HCT116 (cell line): ENCODE measurements at regions not wholly inside any gene's neighbourhood (a gene's known extent, or its start where the extent isn't known, plus 50 kb on each side); places are given as distances from the start of the nearest gene placed in this dataset.

Experiments
- ATAC-seq: fragments of 200-7000 bp; cut with Tn5 transposase; 2 replicates; pipeline ENCODE4 v1.9.1; 2020; ENCODE audit warnings: mild to moderate bottlenecking, moderate library complexity
- BruUV-seq: library from RNA; stranded (reverse); fragments of 400-500 nt; replicated peaks from 2 replicates; lab custom pipeline; 2021; lab: Mats Ljungman, UMichigan
- CTCF ChIA-PET: fragments of 300-600 bp; sonication (Branson Sonifier 250); formaldehyde crosslinking; loops from one replicate; lab custom pipeline; 2021; ENCODE audit warnings: antibody characterized with exemption; lab: Charles Lee
- POLR2A ChIA-PET: fragments of 300-600, 350-600 bp; sonication (Branson Sonifier 250); formaldehyde crosslinking; loops from one replicate; lab custom pipeline; 2021; ENCODE audit warnings: antibody characterized with exemption; lab: Charles Lee
- RAD21 ChIA-PET, 2 experiments: fragments of 300-600 bp; sonication (Branson Sonifier 250); formaldehyde crosslinking; loops; one replicate each; lab custom pipeline; 2023; ENCODE audit warnings: low total read pairs in 2 of 2; ENCODE audit not compliant: uncharacterized antibody in 2 of 2, unreplicated experiment in 2 of 2, low non-redundant PET in 1 of 2; lab: Charles Lee
- DNase-seq: peaks from one replicate; pipeline ENCODE4 v3.0.0-alpha.2; 2010; ENCODE audit warnings: low read depth, low spot score
- H2AFZ ChIP-seq: fragments of 200-600 bp; shearing (Covaris generic), sonication (generic); 2 replicates; pipeline ENCODE4 v1.6.1; 2017; ENCODE audit warnings: low read depth, mixed run types, mixed read lengths, antibody characterized with exemption, low read length; ENCODE audit not compliant: poor library complexity, severe bottlenecking
- H3K27ac ChIP-seq: 2 replicates; pipeline ENCODE4 v1.5.1; 2012; ENCODE audit warnings: low read depth, low read length
- H3K27me3 ChIP-seq: fragments of 200-600 bp; sonication (generic); 2 replicates; pipeline ENCODE4 v1.6.1; 2016; ENCODE audit warnings: mixed run types, low read length, mixed read lengths; ENCODE audit not compliant: insufficient read depth
- H3K36me3 ChIP-seq, 2 experiments: fragments of 200-500 bp in 1 of 2; fragments of 200-600 bp in 1 of 2; sonication (Bioruptor generic) in 1 of 2; sonication (generic) in 1 of 2; 2 replicates each; pipeline versions ENCODE4 v1.5.1 to v1.6.1; 2014 to 2016; ENCODE audit warnings: low read length in 2 of 2, inconsistent platforms in 1 of 2, mixed read lengths in 1 of 2, mixed run types in 1 of 2; ENCODE audit not compliant: insufficient read depth in 2 of 2, control insufficient read depth in 1 of 2
- H3K4me1 ChIP-seq, 2 experiments: fragments of 200-600 bp in 1 of 2; sonication (generic) in 1 of 2; 2 replicates each; pipeline versions ENCODE4 v1.5.1 to v1.6.1; 2012 to 2017; ENCODE audit warnings: low read length in 2 of 2, inconsistent platforms in 1 of 2, mild to moderate bottlenecking in 1 of 2, mixed read lengths in 1 of 2, mixed run types in 1 of 2, moderate library complexity in 1 of 2; ENCODE audit not compliant: insufficient read depth in 2 of 2, control insufficient read depth in 1 of 2
- H3K4me2 ChIP-seq: fragments of 200-600 bp; sonication (generic); 2 replicates; pipeline ENCODE4 v1.6.1; 2017; ENCODE audit warnings: mixed run types, low read length, mixed read lengths
- H3K4me3 ChIP-seq, 2 experiments: fragments of 200-600 bp in 1 of 2; sonication (generic) in 1 of 2; replicated peaks in 1 of 2; 2 replicates each; pipeline ENCODE4 v1.5.1; 2011 to 2016; ENCODE audit warnings: low read length in 2 of 2, control low read depth in 1 of 2, low read depth in 1 of 2, mild to moderate bottlenecking in 1 of 2, mixed read lengths in 1 of 2, mixed run types in 1 of 2
- H3K79me2 ChIP-seq: fragments of 200-600 bp; sonication (generic); 2 replicates; pipeline ENCODE4 v1.6.1; 2017; ENCODE audit warnings: mild to moderate bottlenecking, mixed run types, low read length, moderate library complexity, mixed read lengths; ENCODE audit not compliant: insufficient read depth
- H3K9ac ChIP-seq: fragments of 200-600 bp; sonication (generic); 2 replicates; pipeline ENCODE4 v1.6.1; 2016; ENCODE audit warnings: low read length, mixed read lengths
- H3K9me2 ChIP-seq: fragments of 200-600 bp; sonication (generic), shearing (Covaris generic); 2 replicates; pipeline ENCODE4 v1.6.1; 2017; ENCODE audit warnings: mixed run types, mild to moderate bottlenecking, moderate library complexity; ENCODE audit not compliant: insufficient read depth
- H3K9me3 ChIP-seq, 2 experiments: fragments of 200-500 bp in 1 of 2; fragments of 200-600 bp in 1 of 2; sonication (Bioruptor generic) in 1 of 2; sonication (generic) in 1 of 2; 2 replicates each; pipeline ENCODE4 v1.6.1; 2014 to 2017; ENCODE audit warnings: low read length in 2 of 2, mixed read lengths in 2 of 2, inconsistent platforms in 1 of 2, low read depth in 1 of 2, mild to moderate bottlenecking in 1 of 2, mixed run types in 1 of 2, moderate library complexity in 1 of 2; ENCODE audit not compliant: control insufficient read depth in 1 of 2, insufficient read depth in 1 of 2
- H4K20me1 ChIP-seq: fragments of 200-600 bp; sonication (generic), shearing (Covaris generic); 2 replicates; pipeline ENCODE4 v1.6.1; 2017; ENCODE audit warnings: mixed run types, mild to moderate bottlenecking, moderate library complexity; ENCODE audit not compliant: insufficient read depth
- CTCF ChIP-seq, 3 experiments: fragments of 200-600 bp in 1 of 3; sonication (generic) in 1 of 3; IDR thresholded peaks in 2 of 3; conservative IDR thresholded peaks in 1 of 3; 2 replicates each; pipeline ENCODE4 v1.5.1; 2012 to 2017; ENCODE audit warnings: low read depth in 2 of 3, low read length in 2 of 3, antibody characterized with exemption in 1 of 3, borderline replicate concordance in 1 of 3, control low read depth in 1 of 3, mild to moderate bottlenecking in 1 of 3, mixed read lengths in 1 of 3, mixed run types in 1 of 3, moderate library complexity in 1 of 3; ENCODE audit not compliant: insufficient read depth in 1 of 3
- FOSL1 ChIP-seq: IDR thresholded peaks from 2 replicates; pipeline ENCODE4 v1.6.1; 2012; ENCODE audit warnings: low read depth
- POLR2AphosphoS5 ChIP-seq: IDR thresholded peaks from 2 replicates; pipeline ENCODE4 v1.6.1; 2011; ENCODE audit warnings: mild to moderate bottlenecking, low read depth, low read length, moderate library complexity
- RAD21 ChIP-seq: IDR thresholded peaks from 2 replicates; pipeline ENCODE4 v1.6.1; 2012; ENCODE audit warnings: low read depth, mild to moderate bottlenecking
- REST ChIP-seq: IDR thresholded peaks from 2 replicates; pipeline ENCODE4 v1.6.1; 2012; ENCODE audit warnings: low read depth
- ZBTB33 ChIP-seq: IDR thresholded peaks from 2 replicates; pipeline ENCODE4 v1.6.1; 2011; ENCODE audit warnings: mild to moderate bottlenecking, low read length, moderate library complexity; ENCODE audit not compliant: insufficient replicate concordance; ENCODE audit errors: extremely low read depth
- intact Hi-C: fragments of 100-400 bp; cut with micrococcal nuclease; formaldehyde crosslinking; loops from 2 replicates; pipeline ENCODE4 v1.10.0; 2022

- TF ChIP-seq REST, result no peak
- no peak for TF ChIP-seq POLR2AphosphoS5
- no peak for TF ChIP-seq ZBTB33
These were observed 725.9 kb downstream of the TUSC7 start (continued) for GRCh38 chr3:117435506-117435905.

- H4K20me1 ChIP-seq, result no peaks in the 10 kb centered on the region
- no peak overlapping the region for H3K27ac ChIP-seq
- no TSS peak for BruUV-seq
- TF ChIP-seq RAD21 (peak; percentile 20; the same call in 1 of the 2 replicates), FOSL1 (no peak), CTCF (IDR thresholded peaks at IDR 0.05 in 2 of 3, conservative IDR thresholded peaks at IDR 0.05 in 1 of 3; ENCODE audit: borderline replicate concordance in 1 of 3, insufficient read depth in 1 of 3, low read depth in 2 of 3, low read length in 2 of 3) (peak; percentile 10 to 24 (median 22); a peak in 1 of 6 replicates)
- DNase-seq (no peak), ATAC-seq (no peak)
- no peaks in the 10 kb centered on the region for H3K9me3 ChIP-seq
- ChIA-PET CTCF (interaction anchor here (1.2 kb wide), 1 partner anchor 669 kb away, joined by 5 read pairs; no protein-coding TSS in a partner anchor), RAD21 (no interaction called here), POLR2A (no interaction called here)
- H3K79me2 ChIP-seq, result no peaks in the 10 kb centered on the region
- intact Hi-C loops, result no loop called here
- no peaks in the 10 kb centered on the region for H3K36me3 ChIP-seq
- peaks cover 3% of the 10 kb centered on the region; the same call in 1 of the 2 replicates for H3K27me3 ChIP-seq
- H3K4me1 ChIP-seq, result no peaks in the 10 kb centered on the region
- no peaks in the 10 kb centered on the region for H3K9me2 ChIP-seq
- no peak overlapping the region for H3K9ac ChIP-seq
- H2AFZ ChIP-seq, result no peak overlapping the region
- no peak overlapping the region for H3K4me3 ChIP-seq
- no peak overlapping the region for H3K4me2 ChIP-seq
These were observed 730.2 kb downstream of the TUSC7 start for GRCh38 chr3:117439812-117440211.
